ENCODE measurements at regions not wholly inside any gene's neighbourhood (a gene's known extent, or its start where the extent isn't known, plus 50 kb on each side); places are given as distances from the start of the nearest gene placed in this dataset.

- H3K9ac ChIP-seq (ENCODE audit: low read length in 2 of 2), result no peak overlapping the region
- no peaks in the 10 kb centered on the region for H3K4me1 ChIP-seq (ENCODE audit: control insufficient read depth, insufficient read depth, low read length)
- H3K9me3 ChIP-seq (ENCODE audit: control insufficient read depth in 2 of 2, low read length in 2 of 2), result no peaks in the 10 kb centered on the region
- H3K27ac ChIP-seq (ENCODE audit: low read length), result no peak overlapping the region
- H3K36me3 ChIP-seq (ENCODE audit: control insufficient read depth in 2 of 2, insufficient read depth in 2 of 2, low read length in 2 of 2), result no peaks in the 10 kb centered on the region
- H3K4me3 ChIP-seq (ENCODE audit: low read length in 2 of 2), result no peak overlapping the region
- no peaks in the 10 kb centered on the region for H3K27me3 ChIP-seq (ENCODE audit: control insufficient read depth in 1 of 2, insufficient read depth in 2 of 2, low read length in 2 of 2)
These were observed 184.5 kb upstream of the TLE4 start for GRCh38 chr9:79387101-79387835.

DNA sequence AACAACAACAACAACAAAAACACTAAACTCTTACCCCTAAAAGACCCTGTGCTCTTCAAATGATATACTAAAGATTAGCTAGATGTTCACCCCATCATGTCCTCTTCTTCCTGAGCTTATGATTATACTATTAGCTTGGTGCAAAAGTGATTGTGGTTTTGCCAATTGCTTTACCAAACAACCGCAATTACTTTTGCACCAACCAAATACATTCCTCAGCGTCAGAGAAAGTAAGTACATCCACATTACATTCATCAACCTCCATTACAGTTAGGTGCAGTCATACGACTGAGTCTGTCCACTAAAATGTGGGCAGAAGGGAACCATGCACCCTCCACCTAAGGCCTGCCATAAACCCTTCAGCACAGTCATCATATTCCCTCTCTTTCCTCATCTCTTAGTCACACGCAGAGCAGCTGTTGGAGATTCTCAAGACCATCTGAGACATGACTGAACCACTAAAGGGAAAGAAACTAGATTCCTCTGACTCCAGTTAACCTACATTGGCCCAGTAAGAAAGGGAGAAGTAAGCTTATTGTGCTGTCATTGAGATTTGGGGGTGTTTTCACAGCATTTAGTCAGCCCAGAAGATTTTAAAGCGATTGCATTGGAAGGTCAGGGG lies 181.6 kb upstream of the TLE4 start:
- H3K36me3 ChIP-seq (ENCODE audit: control insufficient read depth in 2 of 2, insufficient read depth in 2 of 2, low read length in 2 of 2), result no peaks in the 10 kb centered on the region
- no peaks in the 10 kb centered on the region for H3K4me1 ChIP-seq (ENCODE audit: control insufficient read depth, insufficient read depth, low read length)
- H3K4me3 ChIP-seq (ENCODE audit: low read length in 2 of 2), result no peak overlapping the region
- no peak overlapping the region for H3K9ac ChIP-seq (ENCODE audit: low read length in 2 of 2)
- H3K27ac ChIP-seq (ENCODE audit: low read length), result no peak overlapping the region
- no peaks in the 10 kb centered on the region for H3K9me3 ChIP-seq (ENCODE audit: control insufficient read depth in 2 of 2, low read length in 2 of 2)
- no peaks in the 10 kb centered on the region for H3K27me3 ChIP-seq (ENCODE audit: control insufficient read depth in 1 of 2, insufficient read depth in 2 of 2, low read length in 2 of 2)

DNA sequence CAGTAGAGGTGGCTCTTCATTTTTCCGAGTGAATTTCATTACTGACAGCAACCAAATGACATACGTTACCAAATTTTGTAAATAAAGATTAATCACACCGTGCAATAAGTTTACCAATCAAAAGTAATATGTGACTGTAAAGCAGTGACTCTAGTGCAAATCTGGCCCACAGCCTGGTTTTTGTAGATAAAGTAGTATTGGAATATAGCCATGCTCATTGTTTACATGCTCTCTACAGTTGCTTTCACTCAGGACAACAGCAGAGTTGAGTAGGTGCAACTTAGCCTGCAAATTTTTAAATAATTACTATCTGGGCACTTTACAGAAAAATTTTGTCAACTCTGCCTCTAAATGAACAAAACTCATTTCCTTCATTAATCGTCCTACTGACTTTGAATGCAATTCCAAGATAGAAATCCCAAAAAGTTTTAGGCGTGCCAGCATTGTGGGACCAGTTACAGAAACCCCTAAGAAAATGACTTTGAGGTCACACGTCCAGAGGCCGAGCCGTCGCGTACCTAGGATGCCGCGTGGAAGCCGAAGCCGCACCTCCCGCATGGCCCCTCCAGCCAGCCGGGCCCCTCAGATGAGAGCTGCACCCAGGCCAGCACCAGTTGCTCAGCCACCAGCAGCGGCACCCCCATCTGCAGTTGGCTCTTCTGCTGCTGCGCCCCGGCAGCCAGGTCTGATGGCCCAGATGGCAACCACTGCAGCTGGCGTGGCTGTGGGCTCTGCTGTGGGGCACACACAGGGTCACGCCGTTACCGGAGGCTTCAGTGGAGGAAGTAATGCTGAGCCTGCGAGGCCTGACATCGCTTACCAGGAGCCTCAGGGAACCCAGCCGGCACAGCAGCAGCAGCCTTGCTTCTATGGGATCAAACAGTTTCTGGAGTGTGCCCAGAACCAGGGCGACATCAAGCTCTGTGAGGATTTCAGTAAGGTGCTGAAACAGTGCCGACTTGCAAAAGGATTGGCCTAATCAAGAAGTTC lies 180.7 kb upstream of the TLE4 start:
- no peaks in the 10 kb centered on the region for H3K36me3 ChIP-seq (ENCODE audit: control insufficient read depth in 2 of 2, insufficient read depth in 2 of 2, low read length in 2 of 2)
- no peak overlapping the region for H3K9ac ChIP-seq (ENCODE audit: low read length in 2 of 2)
- H3K27me3 ChIP-seq (ENCODE audit: control insufficient read depth in 1 of 2, insufficient read depth in 2 of 2, low read length in 2 of 2), result no peaks in the 10 kb centered on the region
- H3K4me3 ChIP-seq (ENCODE audit: low read length in 2 of 2), result no peak overlapping the region
- no peaks in the 10 kb centered on the region for H3K9me3 ChIP-seq (ENCODE audit: control insufficient read depth in 2 of 2, low read length in 2 of 2)
- no peaks in the 10 kb centered on the region for H3K4me1 ChIP-seq (ENCODE audit: control insufficient read depth, insufficient read depth, low read length)
- H3K27ac ChIP-seq (ENCODE audit: low read length), result no peak overlapping the region

GRCh38 chr9:79395228-79395627 lies 176.5 kb upstream of the TLE4 start:
- no peaks in the 10 kb centered on the region for H3K36me3 ChIP-seq (ENCODE audit: control insufficient read depth in 2 of 2, insufficient read depth in 2 of 2, low read length in 2 of 2)
- H3K4me1 ChIP-seq (ENCODE audit: control insufficient read depth, insufficient read depth, low read length), result no peaks in the 10 kb centered on the region
- H3K9ac ChIP-seq (ENCODE audit: low read length in 2 of 2), result no peak overlapping the region
- no peak overlapping the region for H3K27ac ChIP-seq (ENCODE audit: low read length)
- no peaks in the 10 kb centered on the region for H3K27me3 ChIP-seq (ENCODE audit: control insufficient read depth in 1 of 2, insufficient read depth in 2 of 2, low read length in 2 of 2)
- no peak overlapping the region for H3K4me3 ChIP-seq (ENCODE audit: low read length in 2 of 2)
- no peaks in the 10 kb centered on the region for H3K9me3 ChIP-seq (ENCODE audit: control insufficient read depth in 2 of 2, low read length in 2 of 2)

DNA sequence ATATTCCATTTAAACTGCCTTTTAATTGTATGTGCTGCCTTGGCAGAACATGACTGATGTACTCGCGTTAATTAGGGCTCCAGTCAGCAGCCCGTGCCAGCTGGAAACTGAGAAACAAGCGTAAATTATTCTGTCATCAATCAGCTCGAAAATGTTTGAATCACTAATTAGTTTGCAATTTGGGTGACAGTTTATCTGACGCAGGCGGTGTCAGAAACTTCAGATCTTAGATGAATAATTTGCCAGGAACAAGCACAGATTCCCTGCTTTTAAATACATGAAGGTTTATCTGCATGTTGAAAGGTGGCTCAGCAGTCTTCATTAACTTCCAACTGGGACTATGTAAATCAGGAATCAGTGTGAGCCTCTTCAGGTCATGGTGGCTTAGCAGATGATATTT lies 176.0 kb upstream of the TLE4 start:
- no peaks in the 10 kb centered on the region for H3K4me1 ChIP-seq (ENCODE audit: control insufficient read depth, insufficient read depth, low read length)
- no peaks in the 10 kb centered on the region for H3K9me3 ChIP-seq (ENCODE audit: control insufficient read depth in 2 of 2, low read length in 2 of 2)
- no peak overlapping the region for H3K4me3 ChIP-seq (ENCODE audit: low read length in 2 of 2)
- H3K36me3 ChIP-seq (ENCODE audit: control insufficient read depth in 2 of 2, insufficient read depth in 2 of 2, low read length in 2 of 2), result no peaks in the 10 kb centered on the region
- no peak overlapping the region for H3K27ac ChIP-seq (ENCODE audit: low read length)
- H3K27me3 ChIP-seq (ENCODE audit: control insufficient read depth in 1 of 2, insufficient read depth in 2 of 2, low read length in 2 of 2), result no peaks in the 10 kb centered on the region
- H3K9ac ChIP-seq (ENCODE audit: low read length in 2 of 2), result no peak overlapping the region

GRCh38 chr9:79396168-79396567 lies 175.6 kb upstream of the TLE4 start:
- no peak overlapping the region for H3K9ac ChIP-seq (ENCODE audit: low read length in 2 of 2)
- no peaks in the 10 kb centered on the region for H3K9me3 ChIP-seq (ENCODE audit: control insufficient read depth in 2 of 2, low read length in 2 of 2)
- H3K27ac ChIP-seq (ENCODE audit: low read length), result no peak overlapping the region
- no peaks in the 10 kb centered on the region for H3K4me1 ChIP-seq (ENCODE audit: control insufficient read depth, insufficient read depth, low read length)
- no peak overlapping the region for H3K4me3 ChIP-seq (ENCODE audit: low read length in 2 of 2)
- no peaks in the 10 kb centered on the region for H3K27me3 ChIP-seq (ENCODE audit: control insufficient read depth in 1 of 2, insufficient read depth in 2 of 2, low read length in 2 of 2)
- H3K36me3 ChIP-seq (ENCODE audit: control insufficient read depth in 2 of 2, insufficient read depth in 2 of 2, low read length in 2 of 2), result no peaks in the 10 kb centered on the region

GRCh38 chr9:79403495-79403894 lies 168.3 kb upstream of the TLE4 start:
- Histone ChIP-seq H3K27ac (ENCODE audit: low read length) (no peak overlapping the region), H3K4me3 (ENCODE audit: low read length in 2 of 2) (no peak overlapping the region), H3K4me1 (ENCODE audit: control insufficient read depth, insufficient read depth, low read length) (no peaks in the 10 kb centered on the region), H3K9me3 (ENCODE audit: control insufficient read depth in 2 of 2, low read length in 2 of 2) (no peaks in the 10 kb centered on the region), H3K36me3 (ENCODE audit: control insufficient read depth in 2 of 2, insufficient read depth in 2 of 2, low read length in 2 of 2) (no peaks in the 10 kb centered on the region), H3K27me3 (ENCODE audit: control insufficient read depth in 1 of 2, insufficient read depth in 2 of 2, low read length in 2 of 2) (no peaks in the 10 kb centered on the region), H3K9ac (ENCODE audit: low read length in 2 of 2) (no peak overlapping the region)

DNA sequence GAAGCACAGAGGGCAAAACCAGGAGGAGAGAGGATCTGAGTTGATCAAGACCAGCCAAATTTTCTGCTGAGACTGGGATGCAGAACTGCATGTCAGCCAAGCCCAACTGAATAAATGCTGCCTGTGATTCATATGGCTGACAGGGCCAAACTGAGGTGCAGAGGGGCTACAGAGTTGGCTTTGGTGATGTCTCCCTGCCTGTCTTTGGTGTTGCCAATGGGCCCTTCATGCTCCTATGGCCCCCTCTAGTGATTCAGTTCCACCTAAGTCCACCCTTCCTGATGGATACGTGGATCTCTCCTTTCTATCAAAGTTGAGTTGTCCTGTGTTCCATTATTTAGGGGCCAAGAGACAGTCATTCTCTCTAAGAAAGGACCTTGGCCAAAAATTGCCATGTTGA lies 163.6 kb upstream of the TLE4 start:
- Histone ChIP-seq H3K9ac (ENCODE audit: low read length in 2 of 2) (no peak overlapping the region), H3K36me3 (ENCODE audit: control insufficient read depth in 2 of 2, insufficient read depth in 2 of 2, low read length in 2 of 2) (no peaks in the 10 kb centered on the region), H3K27ac (ENCODE audit: low read length) (no peak overlapping the region), H3K4me1 (ENCODE audit: control insufficient read depth, insufficient read depth, low read length) (no peaks in the 10 kb centered on the region), H3K9me3 (ENCODE audit: control insufficient read depth in 2 of 2, low read length in 2 of 2) (no peaks in the 10 kb centered on the region), H3K4me3 (ENCODE audit: low read length in 2 of 2) (no peak overlapping the region), H3K27me3 (ENCODE audit: control insufficient read depth in 1 of 2, insufficient read depth in 2 of 2, low read length in 2 of 2) (no peaks in the 10 kb centered on the region)

- H3K4me3 ChIP-seq (ENCODE audit: low read length in 2 of 2), result no peak overlapping the region
- no peak overlapping the region for H3K9ac ChIP-seq (ENCODE audit: low read length in 2 of 2)
- H3K27ac ChIP-seq (ENCODE audit: low read length), result no peak overlapping the region
- H3K27me3 ChIP-seq (ENCODE audit: control insufficient read depth in 1 of 2, insufficient read depth in 2 of 2, low read length in 2 of 2), result no peaks in the 10 kb centered on the region
- no peaks in the 10 kb centered on the region for H3K9me3 ChIP-seq (ENCODE audit: control insufficient read depth in 2 of 2, low read length in 2 of 2)
- H3K36me3 ChIP-seq (ENCODE audit: control insufficient read depth in 2 of 2, insufficient read depth in 2 of 2, low read length in 2 of 2), result no peaks in the 10 kb centered on the region
- H3K4me1 ChIP-seq (ENCODE audit: control insufficient read depth, insufficient read depth, low read length), result no peaks in the 10 kb centered on the region
These were observed 163.1 kb upstream of the TLE4 start for GRCh38 chr9:79408617-79409016.

DNA sequence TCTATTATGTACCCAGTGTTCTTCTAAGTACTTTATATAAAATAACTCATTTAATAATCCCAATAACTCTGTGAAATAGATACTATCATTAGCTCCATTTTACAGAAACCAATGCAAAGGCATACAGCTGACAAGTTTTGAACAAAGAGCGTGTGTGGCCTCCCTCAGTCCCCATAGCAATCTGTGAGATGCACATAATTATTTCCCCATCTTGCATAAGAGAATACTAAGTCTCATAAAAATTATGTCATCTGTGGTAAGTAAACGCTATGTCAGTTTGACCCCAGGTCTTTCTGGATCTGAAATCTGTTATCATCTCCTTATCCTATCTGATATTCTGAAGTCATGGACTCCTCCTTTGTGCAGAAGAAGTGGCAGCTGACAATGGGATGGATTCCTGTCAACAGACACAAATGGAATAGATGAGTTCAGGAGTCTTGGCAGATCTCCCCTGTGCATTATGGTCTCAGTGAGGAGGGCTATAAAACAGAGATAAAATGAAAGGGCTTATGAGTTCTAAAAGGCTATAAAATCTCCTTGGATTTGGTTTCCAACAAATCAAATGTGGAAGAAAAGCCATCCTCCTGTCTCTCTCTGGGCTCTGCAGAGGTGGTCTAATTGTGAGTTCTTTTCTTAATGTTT lies 162.5 kb upstream of the TLE4 start:
- no peak overlapping the region for H3K27ac ChIP-seq (ENCODE audit: low read length)
- no peaks in the 10 kb centered on the region for H3K27me3 ChIP-seq (ENCODE audit: control insufficient read depth in 1 of 2, insufficient read depth in 2 of 2, low read length in 2 of 2)
- H3K36me3 ChIP-seq (ENCODE audit: control insufficient read depth in 2 of 2, insufficient read depth in 2 of 2, low read length in 2 of 2), result no peaks in the 10 kb centered on the region
- H3K4me3 ChIP-seq (ENCODE audit: low read length in 2 of 2), result no peak overlapping the region
- H3K9ac ChIP-seq (ENCODE audit: low read length in 2 of 2), result no peak overlapping the region
- H3K9me3 ChIP-seq (ENCODE audit: control insufficient read depth in 2 of 2, low read length in 2 of 2), result no peaks in the 10 kb centered on the region
- no peaks in the 10 kb centered on the region for H3K4me1 ChIP-seq (ENCODE audit: control insufficient read depth, insufficient read depth, low read length)
